GM18868 (cell line): ENCODE measurements at regions not wholly inside any gene's neighbourhood (a gene's known extent, or its start where the extent isn't known, plus 50 kb on each side); places are given as distances from the start of the nearest gene placed in this dataset.
"Not testable (repeated sequence)": the region's sequence is repeated elsewhere in the genome, so short reads cannot be mapped to it uniquely, and the experiment has no call there.

Experiments used
- ATAC-seq: cut with Tn5 transposase; IDR thresholded peaks from one replicate; pipeline ENCODE4 v1.9.1; 2021; ENCODE audit warnings: mild to moderate bottlenecking, moderate library complexity; ENCODE audit not compliant: unreplicated experiment

DNA sequence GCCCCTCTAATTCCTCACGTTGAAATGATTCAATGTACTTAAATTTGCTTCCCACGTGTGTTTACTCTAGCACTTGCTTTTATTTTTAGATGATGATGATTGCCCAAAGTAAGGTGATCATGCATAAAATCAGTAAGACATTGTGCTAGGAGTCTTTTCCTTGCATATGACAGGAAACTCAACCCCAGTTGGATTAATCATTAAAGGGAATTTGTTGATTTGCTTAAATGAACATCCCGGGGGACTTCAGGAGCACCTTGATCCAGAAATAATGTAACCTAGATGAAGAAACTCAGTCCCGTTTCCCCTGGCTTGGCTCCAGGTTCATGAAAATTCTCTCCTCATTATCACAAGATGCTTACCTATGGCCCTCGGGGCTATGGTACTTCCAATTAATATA is 106.1 kb upstream of the STC2 start:
- ATAC-seq = no peak

- no peak for ATAC-seq
Measured at GRCh38 chr5:173430394-173430793, 102.2 kb upstream of the STC2 start.

DNA sequence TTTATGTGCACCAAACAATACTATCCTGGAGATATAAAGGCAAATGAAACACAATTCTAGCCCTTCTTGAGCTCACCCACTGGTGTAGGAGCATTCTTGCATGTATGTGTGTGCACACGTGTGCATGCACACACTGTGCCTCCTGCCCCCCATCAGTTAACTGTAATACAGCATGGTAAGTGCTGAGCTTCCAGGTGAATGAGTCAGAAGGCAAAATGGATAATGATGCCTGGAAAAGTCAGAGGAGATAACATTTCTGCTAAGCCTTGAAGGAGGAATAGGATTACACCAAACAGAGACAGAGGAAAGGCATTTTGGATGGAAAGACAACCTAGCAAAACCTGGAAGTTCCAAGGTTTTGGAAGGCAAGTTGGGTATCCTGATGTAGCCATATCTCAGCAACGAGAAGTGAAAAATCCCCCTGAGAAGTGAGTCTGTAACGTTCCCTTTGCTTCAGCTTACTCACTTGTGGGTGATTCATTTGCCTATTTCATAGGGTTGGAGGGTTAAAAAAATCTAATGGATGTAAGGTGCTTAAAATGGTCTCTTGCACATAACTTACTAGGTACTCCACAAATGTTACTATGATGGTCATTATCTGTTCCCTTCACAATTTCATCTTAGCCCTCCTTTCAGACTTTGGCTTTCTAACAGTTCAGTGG is 101.4 kb upstream of the STC2 start:
- no peak for ATAC-seq

GRCh38 chr5:173423452-173424117 is 95.4 kb upstream of the STC2 start:
- no peak for ATAC-seq

DNA sequence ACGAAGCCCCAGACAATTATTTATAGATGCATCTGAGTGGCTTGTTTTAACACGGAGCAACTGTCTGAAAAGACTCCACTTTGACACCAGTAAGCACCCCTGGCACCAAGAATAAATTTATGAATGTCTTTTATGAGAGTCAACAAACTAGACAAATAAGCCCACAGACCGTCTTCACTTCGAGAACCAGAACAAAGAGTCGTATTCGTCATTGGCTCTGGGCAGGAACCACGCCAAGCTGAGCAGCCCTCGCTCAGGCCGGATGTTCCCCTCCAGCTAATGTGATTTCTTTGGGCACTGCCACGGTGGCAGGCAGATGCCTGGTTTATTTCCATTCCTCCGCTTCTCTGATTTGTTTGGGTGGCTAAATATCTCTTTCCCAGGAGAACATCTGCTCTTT is 91.9 kb upstream of the STC2 start:
- no peak for ATAC-seq

DNA sequence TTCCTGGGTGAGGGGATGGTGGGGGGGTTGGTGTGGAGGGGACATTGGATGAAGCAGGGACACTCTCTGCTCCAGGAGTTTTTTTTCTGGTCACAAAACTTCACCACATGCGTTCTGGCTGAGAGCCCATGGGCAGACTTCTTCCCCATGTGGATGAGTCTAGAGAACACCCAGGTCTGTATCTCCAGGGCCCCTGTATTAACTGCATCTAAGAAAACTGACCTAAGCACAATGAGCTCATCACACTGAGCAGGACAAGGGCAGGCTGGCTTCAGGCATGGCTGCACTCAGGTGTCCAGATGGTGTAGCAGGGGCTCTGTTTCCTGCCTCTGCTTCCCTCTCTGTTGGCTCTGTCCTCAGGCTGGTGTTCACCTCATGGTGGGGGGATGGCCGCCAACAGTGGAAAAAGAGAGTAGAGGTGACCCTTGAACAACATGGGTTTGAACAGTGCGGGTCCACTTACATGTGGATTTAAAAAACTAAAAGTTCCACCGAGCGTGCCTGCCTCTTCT is 85.3 kb upstream of the STC2 start:
- no peak for ATAC-seq

DNA sequence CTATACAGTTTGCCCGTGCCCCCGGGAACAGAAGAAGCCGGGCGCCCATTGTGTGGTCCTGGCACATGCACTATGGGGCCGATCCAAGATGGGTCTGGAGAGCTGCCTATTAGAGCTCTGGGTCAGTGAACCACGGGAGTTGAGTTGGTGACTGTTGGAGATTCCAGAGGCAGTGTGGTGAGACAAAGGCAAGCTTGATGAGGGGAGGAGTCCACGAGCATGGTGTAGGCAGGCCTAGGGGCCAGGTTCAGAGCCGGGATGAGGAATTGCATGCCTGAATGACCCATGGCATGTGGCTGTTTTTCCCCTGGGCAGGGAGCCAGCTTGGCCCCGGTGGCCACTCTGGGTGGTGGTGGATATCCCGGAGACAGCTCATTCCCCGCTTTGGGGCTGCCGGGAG is 84.4 kb upstream of the STC2 start:
- no peak for ATAC-seq

DNA sequence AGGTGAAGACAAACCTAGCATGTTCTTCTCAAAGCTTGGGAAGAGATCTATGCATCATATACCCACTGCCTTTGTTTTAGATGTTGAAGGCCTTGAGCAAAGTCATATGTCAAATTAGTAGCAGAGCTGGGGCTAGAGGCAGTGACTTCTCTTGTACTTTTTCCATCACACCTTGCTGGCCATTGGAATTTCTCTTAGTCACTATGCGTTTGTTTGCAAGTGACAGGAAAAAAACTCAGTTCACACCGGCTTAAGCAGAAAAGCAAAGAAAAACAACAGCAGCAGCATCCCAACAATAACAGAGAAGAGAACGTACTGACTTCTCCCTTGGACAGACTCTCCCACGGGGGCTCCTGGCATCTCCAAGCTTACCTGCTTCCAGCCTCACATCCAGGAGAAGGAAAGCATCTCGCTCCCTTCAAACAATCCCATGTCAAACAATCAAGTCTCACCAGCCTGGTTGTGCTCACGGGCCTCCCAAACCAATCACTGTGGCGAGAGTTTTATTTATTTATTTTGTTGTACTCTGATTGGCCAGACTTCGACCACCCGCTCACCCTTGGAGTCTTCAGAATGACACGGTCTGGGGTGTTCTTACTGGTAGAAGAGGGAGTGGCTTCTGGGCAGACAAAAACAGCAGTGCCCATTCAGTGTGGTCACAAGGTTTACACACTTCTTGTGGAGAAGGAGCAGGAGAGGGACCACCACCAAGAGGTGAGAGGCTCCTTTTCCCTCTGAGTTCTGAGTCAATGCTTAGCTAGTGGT is 83.8 kb upstream of the STC2 start:
- ATAC-seq = no peak

GRCh38 chr5:173410459-173411233 is 82.4 kb upstream of the STC2 start:
- no peak for ATAC-seq

- no peak for ATAC-seq
Measured at GRCh38 chr5:173408946-173409345, 80.7 kb upstream of the STC2 start.

- no peak for ATAC-seq
Measured at GRCh38 chr5:173399851-173400250, 71.6 kb upstream of the STC2 start.

- no peak for ATAC-seq
Measured at GRCh38 chr5:173397516-173397915, 69.3 kb upstream of the STC2 start.

DNA sequence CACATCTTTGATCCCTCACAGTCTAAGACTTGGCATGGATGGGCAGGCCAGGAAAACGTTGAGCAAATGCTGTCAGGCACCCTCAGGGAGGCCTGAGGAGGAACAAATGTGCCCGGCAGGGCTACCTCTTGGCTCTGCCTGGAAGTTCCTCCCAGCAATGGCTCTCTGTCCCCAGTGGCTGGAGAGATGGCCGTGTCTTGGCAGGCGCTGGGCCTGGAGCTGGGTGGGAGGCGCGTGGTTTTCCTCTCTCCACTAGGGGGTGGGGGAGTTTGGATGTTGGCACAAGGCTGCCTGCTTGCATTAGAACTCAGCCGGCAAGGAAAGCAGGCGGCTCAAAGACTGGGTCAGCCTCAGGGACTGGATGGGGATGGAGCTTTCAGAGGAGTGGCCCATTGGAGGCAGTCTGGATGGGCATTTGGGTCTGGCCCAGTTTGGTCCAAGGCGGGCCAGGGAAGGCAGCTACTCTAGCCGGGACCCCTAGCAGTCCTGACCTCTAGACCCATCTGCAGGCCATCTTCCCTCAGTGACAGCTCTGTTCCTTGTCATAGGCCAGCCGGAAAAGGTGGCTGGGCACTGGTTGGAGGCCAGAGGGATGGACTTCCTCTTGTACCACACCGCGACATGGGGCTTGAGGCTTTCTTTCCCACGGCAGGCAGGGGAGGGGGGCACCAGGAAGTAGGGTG is 68.2 kb upstream of the STC2 start:
- no peak for ATAC-seq

DNA sequence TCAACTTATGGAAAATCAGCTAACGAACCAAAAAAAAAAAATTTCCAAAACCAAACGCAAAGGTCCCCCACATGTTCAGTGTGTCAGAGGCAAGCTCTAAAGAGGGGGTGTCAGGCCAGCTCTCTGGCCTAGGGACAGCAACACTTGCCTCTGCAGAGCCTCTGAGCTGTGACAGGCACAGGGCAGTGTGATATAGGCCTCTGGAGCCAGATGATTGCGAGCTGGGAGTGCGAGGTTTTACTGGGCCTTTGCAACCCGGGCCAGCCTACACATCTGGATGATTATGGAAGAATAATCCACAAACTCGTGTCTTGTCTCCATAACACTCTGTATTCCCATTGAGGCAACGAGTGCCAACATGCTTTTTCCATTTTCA is 67.7 kb upstream of the STC2 start:
- no peak for ATAC-seq

DNA sequence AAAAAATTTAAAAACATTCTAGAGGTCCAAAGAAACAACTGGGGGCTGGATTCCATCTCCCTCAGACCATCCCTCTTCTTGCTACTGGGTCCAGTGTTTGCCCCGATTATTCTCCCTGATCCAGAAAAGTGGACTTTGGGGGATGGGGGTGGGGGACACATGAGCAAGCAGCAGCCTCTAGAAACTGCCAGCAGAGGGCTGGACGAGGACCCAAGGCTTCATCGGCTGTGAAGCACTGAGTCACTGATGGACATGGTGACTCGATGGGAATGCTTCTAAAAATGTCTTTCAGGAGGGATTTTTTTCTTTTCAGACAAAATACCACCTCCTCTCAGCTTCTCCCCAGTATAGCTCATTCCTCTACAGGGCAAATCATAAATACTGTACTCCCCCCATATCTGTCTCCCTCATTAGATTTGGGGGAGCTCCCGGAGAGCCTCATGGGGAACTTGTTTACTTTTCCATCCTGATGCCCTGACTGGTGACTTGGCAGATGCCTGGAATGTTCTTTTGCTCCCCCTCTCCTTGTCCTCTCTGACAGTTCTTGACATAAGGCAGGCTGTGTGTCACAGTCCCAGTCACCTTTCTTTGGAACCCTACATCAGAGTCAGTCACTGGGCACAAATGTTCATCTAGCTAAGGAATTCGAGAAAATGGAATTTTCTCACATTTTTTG is 67.2 kb upstream of the STC2 start:
- no peak for ATAC-seq

GRCh38 chr5:173394701-173395100 is 66.5 kb upstream of the STC2 start:
- ATAC-seq = no peak

- ATAC-seq = no peak
Measured at GRCh38 chr5:173392172-173392571, 64.0 kb upstream of the STC2 start.

GRCh38 chr5:173391031-173391430 is 62.8 kb upstream of the STC2 start:
- no peak for ATAC-seq

- not testable (repeated sequence) for ATAC-seq
Measured at GRCh38 chr5:173387293-173387692, 59.1 kb upstream of the STC2 start.

- no peak for ATAC-seq
Measured at GRCh38 chr5:173385832-173386360, 57.7 kb upstream of the STC2 start.
